Erythroblast (primary cell): ENCODE measurements at regions not wholly inside any gene's neighbourhood (a gene's known extent, or its start where the extent isn't known, plus 50 kb on each side); places are given as distances from the start of the nearest gene placed in this dataset.
"Not testable (repeated sequence)": the region's sequence is repeated elsewhere in the genome, so short reads cannot be mapped to it uniquely, and the experiment has no call there.

Source experiments
- DNase-seq, 2 experiments: peaks; one replicate each; lab custom pipeline; 2025; lab: John Stamatoyannopoulos, UW
- GATA1 ChIP-seq: IDR thresholded peaks from 2 replicates; pipeline ENCODE4 v1.6.1; 2011; ENCODE audit warnings: low read depth, mild to moderate bottlenecking, control low read depth, low read length, moderate library complexity
- POLR2A ChIP-seq: IDR thresholded peaks from 2 replicates; pipeline ENCODE4 v1.6.1; 2011; ENCODE audit warnings: mild to moderate bottlenecking, low read length

- TF ChIP-seq GATA1 (no peak), POLR2A (no peak)
- DNase-seq = no peak
Measured at GRCh38 chr2:16094811-16095210, 154.5 kb downstream of the MYCN start.

GRCh38 chr2:16093639-16094529 lies 153.5 kb downstream of the MYCN start:
- DNase-seq = no peak
- no peak for TF ChIP-seq GATA1
- TF ChIP-seq POLR2A = no peak

- no peak for TF ChIP-seq POLR2A
- TF ChIP-seq GATA1 = no peak
- no peak for DNase-seq
Measured at GRCh38 chr2:16092861-16093638, 152.7 kb downstream of the MYCN start.

GRCh38 chr2:16091576-16092282 lies 151.4 kb downstream of the MYCN start:
- DNase-seq = no peak
- no peak for TF ChIP-seq POLR2A
- TF ChIP-seq GATA1 = no peak

- DNase-seq = no peak
- no peak for TF ChIP-seq POLR2A
- no peak for TF ChIP-seq GATA1
Measured at GRCh38 chr2:16090650-16091575, 150.6 kb downstream of the MYCN start.

GRCh38 chr2:16089491-16089890 lies 149.1 kb downstream of the MYCN start:
- not testable (repeated sequence) for DNase-seq

GRCh38 chr2:16088802-16089112 lies 148.4 kb downstream of the MYCN start:
- no peak for DNase-seq
- TF ChIP-seq POLR2A (no peak), GATA1 (no peak)

- DNase-seq = no peak
- no peak for TF ChIP-seq GATA1
- no peak for TF ChIP-seq POLR2A
Measured at GRCh38 chr2:16088035-16088801, 147.9 kb downstream of the MYCN start.

GRCh38 chr2:16086136-16086535 lies 145.8 kb downstream of the MYCN start:
- not testable (repeated sequence) for DNase-seq

GRCh38 chr2:16085073-16085472 lies 144.7 kb downstream of the MYCN start:
- TF ChIP-seq POLR2A = no peak
- TF ChIP-seq GATA1 = no peak
- DNase-seq = no peak

GRCh38 chr2:16084274-16084673 lies 143.9 kb downstream of the MYCN start:
- no peak for TF ChIP-seq GATA1
- no peak for TF ChIP-seq POLR2A

GRCh38 chr2:16082276-16082675 lies 141.9 kb downstream of the MYCN start:
- TF ChIP-seq POLR2A (no peak), GATA1 (no peak)
- no peak for DNase-seq

More at GRCh38 chr2:16084274-16084673, 143.9 kb downstream of the MYCN start:
- DNase-seq = no peak
